Ectodermal cell (in vitro differentiated cells): ENCODE measurements at regions not wholly inside any gene's neighbourhood (a gene's known extent, or its start where the extent isn't known, plus 50 kb on each side); places are given as distances from the start of the nearest gene placed in this dataset.

Experiments used
- H3K27ac ChIP-seq: 2 replicates; pipeline ENCODE4 v1.7.0; 2013; ENCODE audit warnings: mild to moderate bottlenecking, low read depth, low read length; ENCODE audit not compliant: insufficient read depth, poor library complexity, severe bottlenecking
- H3K27me3 ChIP-seq: 2 replicates; pipeline ENCODE4 v1.7.0; 2013; ENCODE audit warnings: mild to moderate bottlenecking, low read length; ENCODE audit not compliant: insufficient read depth, control insufficient read depth, poor library complexity, severe bottlenecking
- H3K36me3 ChIP-seq: one replicate; pipeline ENCODE4 v1.7.0; 2013; ENCODE audit warnings: low read length; ENCODE audit not compliant: control insufficient read depth, insufficient read depth
- H3K4me1 ChIP-seq: one replicate; pipeline ENCODE4 v1.7.0; 2013; ENCODE audit warnings: low read length; ENCODE audit not compliant: control insufficient read depth, insufficient read depth
- H3K4me3 ChIP-seq: 2 replicates; pipeline ENCODE4 v1.7.0; 2013; ENCODE audit warnings: low read depth, low read length, control low read depth; ENCODE audit not compliant: insufficient read depth
- H3K9me3 ChIP-seq: 2 replicates; pipeline ENCODE4 v1.7.0; 2013; ENCODE audit warnings: mild to moderate bottlenecking, low read length, moderate library complexity; ENCODE audit not compliant: control insufficient read depth
- WGBS, 2 experiments: methylation state at CpG; one replicate each; pipeline ENCODE4 v1.1.7; 2013; ENCODE audit warnings: missing lambda C conversion rate in 2 of 2; 5-methylcytosine and 5-hydroxymethylcytosine counted together

GRCh38 chr19:13665125-13665905 is 99.0 kb upstream of the MRI1 start:
- H3K4me1 ChIP-seq = no peaks in the 10 kb centered on the region
- H3K4me3 ChIP-seq = no peak overlapping the region
- no peaks in the 10 kb centered on the region for H3K27me3 ChIP-seq
- WGBS, 2 experiments = 96% methylated on average over 11 to 12 of the region's 12 CpGs
- H3K9me3 ChIP-seq = no peaks in the 10 kb centered on the region
- H3K27ac ChIP-seq = no peak overlapping the region
- no peaks in the 10 kb centered on the region for H3K36me3 ChIP-seq

GRCh38 chr19:13652810-13653590 is 111.3 kb upstream of the MRI1 start:
- H3K4me3 ChIP-seq = no peak overlapping the region
- H3K9me3 ChIP-seq = no peaks in the 10 kb centered on the region
- no peaks in the 10 kb centered on the region for H3K27me3 ChIP-seq
- H3K27ac ChIP-seq = no peak overlapping the region
- H3K36me3 ChIP-seq = no peaks in the 10 kb centered on the region
- H3K4me1 ChIP-seq = no peaks in the 10 kb centered on the region
- WGBS, 2 experiments = 80 to 81% methylated on average over 5 of the region's 5 CpGs

- no peaks in the 10 kb centered on the region for H3K36me3 ChIP-seq
- H3K4me1 ChIP-seq = no peaks in the 10 kb centered on the region
- no peak overlapping the region for H3K27ac ChIP-seq
- no peaks in the 10 kb centered on the region for H3K27me3 ChIP-seq
- no peak overlapping the region for H3K4me3 ChIP-seq
- H3K9me3 ChIP-seq = no peaks in the 10 kb centered on the region
- WGBS, 2 experiments = 90% methylated on average over 7 of the region's 7 CpGs
Measured at GRCh38 chr19:13646758-13647157, 117.6 kb upstream of the MRI1 start.

- WGBS, 2 experiments = 90 to 94% methylated on average over 2 to 3 of the region's 3 CpGs
- Histone ChIP-seq H3K4me3 (no peak overlapping the region), H3K36me3 (no peaks in the 10 kb centered on the region), H3K4me1 (no peaks in the 10 kb centered on the region), H3K27ac (no peak overlapping the region), H3K27me3 (no peaks in the 10 kb centered on the region), H3K9me3 (no peaks in the 10 kb centered on the region)
Measured at GRCh38 chr19:13644645-13645044, 119.7 kb upstream of the MRI1 start.

- Histone ChIP-seq H3K27ac (no peak overlapping the region), H3K36me3 (no peaks in the 10 kb centered on the region), H3K9me3 (no peaks in the 10 kb centered on the region), H3K4me3 (no peak overlapping the region), H3K27me3 (no peaks in the 10 kb centered on the region), H3K4me1 (no peaks in the 10 kb centered on the region)
- 82 to 86% methylated on average over 1 of the region's 1 CpG for WGBS, 2 experiments
Measured at GRCh38 chr19:13640611-13641010, 123.7 kb upstream of the MRI1 start.

- Histone ChIP-seq H3K27ac (no peak overlapping the region), H3K27me3 (no peaks in the 10 kb centered on the region), H3K4me1 (no peaks in the 10 kb centered on the region), H3K9me3 (no peaks in the 10 kb centered on the region), H3K36me3 (no peaks in the 10 kb centered on the region), H3K4me3 (no peak overlapping the region)
- WGBS, 2 experiments = 82 to 83% methylated on average over 7 of the region's 7 CpGs
Measured at GRCh38 chr19:13639342-13639929, 124.9 kb upstream of the MRI1 start.

GRCh38 chr19:13637664-13638063 is 126.7 kb upstream of the MRI1 start:
- peaks cover 12% of the 10 kb centered on the region for H3K4me1 ChIP-seq
- H3K27me3 ChIP-seq = no peaks in the 10 kb centered on the region
- no peaks in the 10 kb centered on the region for H3K9me3 ChIP-seq
- no peak overlapping the region for H3K4me3 ChIP-seq
- WGBS, 2 experiments = 87 to 89% methylated on average over 6 of the region's 6 CpGs
- H3K27ac ChIP-seq = no peak overlapping the region
- no peaks in the 10 kb centered on the region for H3K36me3 ChIP-seq

- Histone ChIP-seq H3K9me3 (no peaks in the 10 kb centered on the region), H3K27ac (no peak overlapping the region), H3K4me3 (no peak overlapping the region), H3K27me3 (no peaks in the 10 kb centered on the region), H3K36me3 (no peaks in the 10 kb centered on the region), H3K4me1 (peaks cover 14% of the 10 kb centered on the region)
- 83 to 88% methylated on average over 6 of the region's 6 CpGs for WGBS, 2 experiments
Measured at GRCh38 chr19:13634658-13635057, 128.4 kb upstream of the CACNA1A start.

GRCh38 chr19:13633522-13633922 is 127.2 kb upstream of the CACNA1A start:
- H3K27ac ChIP-seq = no peak overlapping the region
- WGBS, 2 experiments = 91% methylated on average over 1 of the region's 1 CpG
- H3K36me3 ChIP-seq = no peaks in the 10 kb centered on the region
- no peaks in the 10 kb centered on the region for H3K9me3 ChIP-seq
- peaks cover 14% of the 10 kb centered on the region for H3K4me1 ChIP-seq
- H3K4me3 ChIP-seq = no peak overlapping the region
- no peaks in the 10 kb centered on the region for H3K27me3 ChIP-seq

GRCh38 chr19:13633109-13633508 is 126.8 kb upstream of the CACNA1A start:
- 39 to 42% methylated on average over 6 of the region's 6 CpGs for WGBS, 2 experiments
- Histone ChIP-seq H3K36me3 (no peaks in the 10 kb centered on the region), H3K27me3 (no peaks in the 10 kb centered on the region), H3K4me1 (peaks cover 14% of the 10 kb centered on the region), H3K4me3 (no peak overlapping the region), H3K27ac (peak overlapping the region; percentile 76), H3K9me3 (no peaks in the 10 kb centered on the region)
